Uterus (tissue), 2 donors: ENCODE measurements at regions not wholly inside any gene's neighbourhood (a gene's known extent, or its start where the extent isn't known, plus 50 kb on each side); places are given as distances from the start of the nearest gene placed in this dataset.

Source experiments
- CTCF ChIP-seq, 4 experiments: fragments of 200-600 bp in 2 of 4; fragments of 450-650 bp in 2 of 4; sonication (generic) in 2 of 4; IDR thresholded peaks; one replicate each; pipeline ENCODE4 v1.5.1; 2016 to 2019; ENCODE audit warnings: antibody characterized with exemption in 4 of 4, mild to moderate bottlenecking in 2 of 4, moderate library complexity in 1 of 4
- POLR2A ChIP-seq, 2 donors: fragments of 450-650 bp; IDR thresholded peaks; one replicate each; pipeline ENCODE4 v1.6.1; 2016; ENCODE audit warnings: antibody characterized with exemption in 2 of 2, mild to moderate bottlenecking in 1 of 2, moderate library complexity in 1 of 2

GRCh38 chr1:100613817-100614559, 76.0 kb downstream of the GPR88 start:
- no peak for TF ChIP-seq CTCF (IDR thresholded peaks at IDR 0.05)
- TF ChIP-seq POLR2A (IDR thresholded peaks at IDR 0.05): no peak
